ENCODE measurements at regions not wholly inside any gene's neighbourhood (a gene's known extent, or its start where the extent isn't known, plus 50 kb on each side); places are given as distances from the start of the nearest gene placed in this dataset.

GRCh38 chr5:58150926-58151325 is 309.0 kb downstream of the PLK2 start:
- Mint-ChIP-seq H3K4me1 (peaks cover 16% of the 10 kb centered on the region), H3K4me3 (no peak overlapping the region), H3K27me3 (ENCODE audit: insufficient read depth, low read depth) (no peaks in the 10 kb centered on the region), H3K36me3 (no peaks in the 10 kb centered on the region), H3K9me3 (peaks cover 7% of the 10 kb centered on the region), H3K27ac (no peak overlapping the region)
- no peak overlapping the region for H2AFZ ChIP-seq (replicated peaks)
- no peaks in the 10 kb centered on the region for H3K36me3 ChIP-seq
- no peaks in the 10 kb centered on the region for H3K79me2 ChIP-seq (ENCODE audit: low read depth)
- no peaks in the 10 kb centered on the region for H3F3A ChIP-seq (ENCODE audit: low read depth)
- H3K27me3 ChIP-seq = no peaks in the 10 kb centered on the region
- no peak for DNase-seq (ENCODE audit: low spot score)
- no peaks in the 10 kb centered on the region for H4K20me1 ChIP-seq (ENCODE audit: low read depth)
- TF ChIP-seq CTCF (IDR thresholded peaks at IDR 0.05) = no peak
- no peak overlapping the region for H3K4me3 ChIP-seq
- H3K27ac ChIP-seq = no peak overlapping the region
- no peak overlapping the region for H3K9ac ChIP-seq
- no peaks in the 10 kb centered on the region for H3K9me3 ChIP-seq (ENCODE audit: low read depth)
- H3K4me2 ChIP-seq = no peak overlapping the region
- no peaks in the 10 kb centered on the region for H3K4me1 ChIP-seq

DNA sequence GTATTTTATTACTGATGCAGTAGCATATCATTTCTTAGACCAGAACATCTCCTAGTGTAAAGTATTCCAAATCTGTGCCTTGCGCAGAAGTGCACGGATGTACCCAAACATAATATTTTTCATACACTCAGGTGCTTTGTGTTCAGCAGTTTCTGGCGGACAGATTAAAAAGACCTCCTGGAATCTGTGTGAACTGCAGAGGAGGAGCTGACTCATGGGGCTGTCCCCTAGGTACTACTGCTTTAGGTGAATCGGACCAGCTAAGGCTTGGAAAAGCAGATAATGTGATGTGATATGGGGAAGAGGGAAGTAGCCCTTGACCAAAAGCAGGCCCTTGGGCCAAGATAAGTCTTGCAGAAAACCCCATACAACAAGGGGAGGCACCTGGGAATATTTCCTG is 310.1 kb downstream of the PLK2 start:
- peaks cover 9% of the 10 kb centered on the region for H3K4me1 Mint-ChIP-seq
- H3K27ac Mint-ChIP-seq = no peak overlapping the region
- Histone ChIP-seq H3K27ac (no peak overlapping the region), H4K20me1 (ENCODE audit: low read depth) (no peaks in the 10 kb centered on the region), H3K9ac (no peak overlapping the region), H2AFZ (replicated peaks) (no peak overlapping the region), H3K9me3 (ENCODE audit: low read depth) (no peaks in the 10 kb centered on the region), H3K27me3 (no peaks in the 10 kb centered on the region), H3K79me2 (ENCODE audit: low read depth) (no peaks in the 10 kb centered on the region), H3F3A (ENCODE audit: low read depth) (no peaks in the 10 kb centered on the region), H3K4me2 (no peak overlapping the region), H3K4me3 (no peak overlapping the region), H3K36me3 (no peaks in the 10 kb centered on the region), H3K4me1 (no peaks in the 10 kb centered on the region)
- peaks cover 7% of the 10 kb centered on the region for H3K9me3 Mint-ChIP-seq
- H3K36me3 Mint-ChIP-seq = no peaks in the 10 kb centered on the region
- no peaks in the 10 kb centered on the region for H3K27me3 Mint-ChIP-seq (ENCODE audit: insufficient read depth, low read depth)
- no peak for DNase-seq (ENCODE audit: low spot score)
- no peak overlapping the region for H3K4me3 Mint-ChIP-seq
- TF ChIP-seq CTCF (IDR thresholded peaks at IDR 0.05) (no peak), EZH2phosphoT487 (IDR thresholded peaks at IDR 0.05) (no peak), EZH2 (IDR thresholded peaks at IDR 0.05) (no peak)

GRCh38 chr5:58149345-58149744 is 310.5 kb downstream of the PLK2 start:
- no peaks in the 10 kb centered on the region for H3K27me3 Mint-ChIP-seq (ENCODE audit: insufficient read depth, low read depth)
- Histone ChIP-seq H3K4me2 (no peak overlapping the region), H3K79me2 (ENCODE audit: low read depth) (no peaks in the 10 kb centered on the region), H3K27me3 (no peaks in the 10 kb centered on the region), H2AFZ (replicated peaks) (no peak overlapping the region), H3K27ac (no peak overlapping the region), H3K4me3 (no peak overlapping the region), H3F3A (ENCODE audit: low read depth) (no peaks in the 10 kb centered on the region), H3K9ac (no peak overlapping the region), H3K36me3 (no peaks in the 10 kb centered on the region), H4K20me1 (ENCODE audit: low read depth) (no peaks in the 10 kb centered on the region), H3K4me1 (no peaks in the 10 kb centered on the region), H3K9me3 (ENCODE audit: low read depth) (no peaks in the 10 kb centered on the region)
- peaks cover 10% of the 10 kb centered on the region for H3K4me1 Mint-ChIP-seq
- H3K4me3 Mint-ChIP-seq = no peak overlapping the region
- DNase-seq (ENCODE audit: low spot score) = no peak
- no peak for TF ChIP-seq EZH2 (IDR thresholded peaks at IDR 0.05)
- TF ChIP-seq CTCF (IDR thresholded peaks at IDR 0.05) = no peak
- TF ChIP-seq EZH2phosphoT487 (IDR thresholded peaks at IDR 0.05) = no peak
- H3K27ac Mint-ChIP-seq = no peak overlapping the region
- peaks cover 7% of the 10 kb centered on the region for H3K9me3 Mint-ChIP-seq
- H3K36me3 Mint-ChIP-seq = no peaks in the 10 kb centered on the region
